GM18870 (cell line): ENCODE measurements at regions not wholly inside any gene's neighbourhood (a gene's known extent, or its start where the extent isn't known, plus 50 kb on each side); places are given as distances from the start of the nearest gene placed in this dataset.
A peak's percentile ranks its signal among the peaks of the same experiment; 100 is the strongest.

Experiments used
- ATAC-seq: cut with Tn5 transposase; IDR thresholded peaks from one replicate; pipeline ENCODE4 v1.9.1; 2021; ENCODE audit warnings: moderate library complexity; ENCODE audit not compliant: unreplicated experiment

DNA sequence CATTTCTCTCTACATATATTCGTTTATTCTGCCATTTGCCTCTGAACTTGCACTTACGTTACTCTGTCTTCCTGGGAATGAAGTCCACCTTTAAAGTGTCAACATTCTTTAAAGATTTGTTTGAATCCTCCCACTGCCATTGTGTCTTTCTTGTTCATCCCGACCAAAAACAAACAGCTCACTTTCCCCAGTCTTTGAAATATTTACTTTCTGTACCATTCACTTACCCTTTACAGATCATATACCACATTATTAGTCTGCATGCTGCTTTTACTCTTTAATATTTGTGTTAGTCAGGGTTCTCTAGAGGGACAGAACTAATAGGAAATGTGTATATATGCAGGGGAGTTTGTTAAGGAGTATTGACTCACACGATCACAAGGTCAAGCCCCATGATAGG, 176.6 kb upstream of the STARD13 start:
- ATAC-seq: no peak

DNA sequence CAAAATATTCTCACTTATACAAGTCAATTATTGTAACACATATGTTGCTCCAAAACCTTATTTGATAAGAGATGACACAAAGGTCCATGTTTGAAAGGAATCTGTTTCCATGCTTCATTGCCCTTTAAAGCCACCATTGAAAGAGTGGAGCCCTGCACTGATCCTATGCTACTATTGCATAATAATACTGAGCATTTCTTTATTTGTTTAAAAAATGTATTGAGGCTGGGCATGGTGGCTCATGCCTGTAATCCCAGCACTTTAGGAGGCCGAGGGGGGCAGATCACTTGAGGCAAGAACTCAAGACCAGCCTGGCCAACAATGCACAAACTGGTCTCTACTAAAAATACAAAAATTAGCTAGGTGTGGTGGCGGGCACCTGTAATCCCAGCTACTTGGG, 178.8 kb upstream of the STARD13 start:
- no peak for ATAC-seq

DNA sequence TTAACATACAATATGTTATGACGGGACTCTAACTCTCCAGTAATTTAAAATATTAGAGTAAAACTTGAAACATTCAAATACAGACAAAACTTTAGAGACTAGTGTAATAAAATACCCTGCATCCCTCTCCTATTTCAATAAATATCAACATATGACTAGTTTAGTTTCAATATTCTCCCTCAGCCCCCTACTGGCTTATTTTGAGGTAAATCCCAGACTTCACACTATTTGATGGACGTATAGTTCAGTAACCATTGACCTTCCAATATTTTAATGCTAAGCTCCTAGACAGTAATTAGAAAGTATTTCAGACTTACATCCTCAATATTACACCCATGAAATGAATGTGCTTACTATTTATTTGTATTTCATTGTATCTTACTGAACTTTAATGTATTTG, 180.7 kb upstream of the STARD13 start:
- ATAC-seq: no peak

DNA sequence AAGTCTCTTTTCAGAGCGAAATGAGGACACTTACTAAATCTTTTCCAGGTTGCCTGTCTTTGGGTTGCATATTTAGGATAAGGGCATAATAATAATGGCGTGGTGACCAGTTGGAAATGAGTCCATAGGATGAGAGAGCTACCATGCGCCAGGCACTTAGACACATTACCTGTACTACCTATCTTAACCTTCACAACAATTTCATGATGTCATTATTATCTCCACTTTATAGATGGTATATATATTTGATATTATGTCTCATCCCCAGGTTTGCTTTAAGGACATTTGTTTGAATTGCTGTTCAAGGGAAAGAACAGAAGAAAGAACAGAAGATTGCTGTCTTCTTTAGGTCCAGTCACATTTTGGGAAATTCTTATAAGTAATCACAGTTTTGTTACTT, 182.0 kb upstream of the STARD13 start:
- ATAC-seq: no peak

DNA sequence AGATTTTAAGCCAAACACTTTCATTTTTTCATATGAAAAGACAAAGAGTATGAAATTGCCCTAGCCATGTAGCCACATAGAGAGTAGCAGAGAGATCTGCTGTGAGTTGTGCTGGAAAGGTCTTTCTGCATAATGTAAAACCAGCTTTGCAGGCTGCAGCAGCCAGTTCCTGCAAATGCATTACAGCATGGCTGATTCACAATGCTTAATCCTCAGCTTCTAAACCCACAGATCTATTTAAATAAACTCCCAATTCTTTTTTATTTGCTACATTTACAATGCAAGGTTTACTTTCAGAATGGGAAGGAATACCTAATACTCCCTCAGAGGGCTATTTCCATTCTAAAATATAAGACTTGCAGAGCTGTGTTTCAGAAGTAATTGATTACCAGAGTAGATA, 185.6 kb upstream of the STARD13 start:
- no peak for ATAC-seq

DNA sequence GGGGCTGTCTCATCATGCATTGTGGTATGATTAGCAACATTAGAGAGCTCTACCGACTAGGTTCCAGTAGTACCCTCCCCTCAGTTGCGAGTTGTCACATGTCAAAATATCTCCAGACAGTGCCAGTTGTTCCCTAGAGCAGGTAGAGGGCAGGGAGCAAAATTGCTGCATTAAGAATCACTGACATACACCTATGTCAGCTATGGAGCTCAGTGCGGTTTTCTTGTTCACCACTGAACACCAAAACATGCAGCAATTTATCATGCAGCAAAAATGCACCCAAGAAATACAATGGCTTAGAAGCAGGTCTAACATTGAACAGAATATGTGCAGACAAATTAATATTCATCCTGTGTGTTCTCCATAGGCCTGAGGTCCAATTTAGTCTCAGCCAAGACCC, 186.9 kb upstream of the STARD13 start:
- ATAC-seq: no peak

DNA sequence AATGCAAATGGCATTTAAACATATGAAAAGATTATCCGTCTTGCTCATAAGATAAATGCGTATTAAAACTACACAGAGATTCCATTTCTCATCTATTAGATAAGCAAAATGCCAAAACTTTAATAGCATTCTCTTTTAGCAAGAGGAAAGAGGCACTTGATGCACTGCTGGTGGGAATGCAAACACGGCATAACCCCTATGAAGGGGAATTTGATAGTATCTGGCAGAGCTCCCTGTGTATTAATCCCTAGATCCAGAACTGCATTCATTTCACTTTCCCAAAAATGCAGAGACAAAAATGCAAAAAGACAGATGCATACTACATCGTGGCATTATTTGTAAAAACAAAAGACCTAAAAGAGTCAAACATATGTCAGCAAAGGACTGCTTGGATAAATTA, 193.6 kb upstream of the STARD13 start:
- ATAC-seq: no peak

DNA sequence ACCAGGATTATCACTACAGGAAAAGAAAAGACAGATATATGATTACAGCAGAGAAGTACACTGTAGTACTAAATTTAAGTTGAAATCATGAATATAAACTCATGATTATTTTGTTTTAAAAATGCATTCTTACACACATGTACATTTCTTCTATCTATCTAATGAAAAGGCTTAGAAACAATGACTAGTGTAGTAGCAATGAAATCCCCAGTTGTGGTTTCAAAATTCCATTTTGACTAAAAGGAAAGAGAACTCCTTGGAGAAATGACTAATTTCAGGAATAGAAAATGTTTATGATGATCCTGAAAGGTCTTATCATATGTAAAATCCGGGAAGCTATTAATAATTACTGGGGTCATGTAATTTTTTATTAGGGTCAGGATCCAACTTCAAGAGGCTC, 195.0 kb upstream of the STARD13 start:
- no peak for ATAC-seq

DNA sequence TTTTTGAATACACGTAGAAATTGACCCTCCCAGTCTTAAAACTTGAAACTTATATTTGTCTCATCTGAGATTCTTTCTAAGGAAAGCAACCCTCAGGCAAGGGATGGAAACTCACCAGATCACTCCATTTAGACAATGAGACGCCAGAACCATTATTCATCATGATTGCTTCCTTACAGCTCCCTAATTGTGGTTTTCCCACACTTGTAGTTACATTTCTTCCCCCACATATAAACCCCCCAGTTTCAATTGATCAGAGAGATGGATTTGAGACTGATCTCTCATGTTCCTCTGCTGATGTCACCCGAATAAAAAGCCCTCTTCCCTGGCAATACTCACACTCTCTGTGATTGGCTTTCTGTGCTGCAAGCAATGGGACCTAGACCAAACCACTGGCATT, 197.9 kb upstream of the STARD13 start:
- ATAC-seq: no peak

DNA sequence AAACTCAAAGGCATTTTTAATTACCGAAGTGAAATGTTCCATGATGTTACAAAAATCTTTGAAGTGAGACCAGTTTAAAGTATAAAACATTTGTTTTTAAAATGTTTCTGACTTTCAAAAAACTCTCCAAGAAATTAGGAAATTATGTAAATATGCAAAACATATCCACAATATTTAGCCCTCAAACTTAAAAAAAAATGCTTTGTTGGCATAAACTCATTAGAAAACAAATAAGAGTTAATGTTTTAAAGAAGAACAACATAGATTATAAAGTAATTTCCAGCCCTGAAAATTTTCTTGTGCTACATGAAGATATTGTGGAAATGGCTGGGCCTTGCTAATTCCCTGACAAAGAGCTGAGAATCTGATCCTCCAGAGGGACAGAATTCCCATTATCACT, 199.7 kb upstream of the STARD13 start:
- ATAC-seq: no peak

DNA sequence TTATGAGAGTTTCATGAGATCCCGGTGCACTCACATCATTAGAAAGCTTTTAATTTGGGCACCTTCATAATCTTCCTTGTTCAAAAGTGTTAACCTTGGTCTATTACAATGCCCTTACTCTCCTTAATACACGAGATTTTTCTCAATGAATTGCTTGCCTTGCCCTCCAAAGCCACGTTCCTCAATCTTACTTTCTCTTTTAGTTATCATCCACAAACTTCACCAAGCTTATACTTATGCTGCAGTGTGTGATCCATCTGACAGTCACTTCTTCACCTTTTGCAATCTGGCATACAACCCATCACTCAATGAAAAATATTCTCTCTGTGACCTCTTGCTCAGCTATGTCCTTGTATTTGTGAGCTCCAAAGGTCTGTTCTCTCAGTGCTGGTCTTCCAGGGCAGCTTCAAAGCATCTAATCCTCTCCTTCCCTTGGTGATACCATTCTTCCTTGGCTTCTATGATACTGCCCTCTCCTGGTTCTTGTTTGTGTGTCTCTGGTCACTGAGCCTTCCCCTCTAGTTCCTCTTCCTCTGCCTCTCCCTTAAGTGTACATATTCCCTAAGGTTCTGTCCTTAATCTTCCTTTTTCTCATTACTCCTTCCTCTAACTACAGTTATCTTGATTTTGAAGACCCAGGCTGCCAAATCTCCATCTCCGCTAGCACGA, 202.2 kb upstream of the STARD13 start:
- peak; percentile 73 for ATAC-seq

DNA sequence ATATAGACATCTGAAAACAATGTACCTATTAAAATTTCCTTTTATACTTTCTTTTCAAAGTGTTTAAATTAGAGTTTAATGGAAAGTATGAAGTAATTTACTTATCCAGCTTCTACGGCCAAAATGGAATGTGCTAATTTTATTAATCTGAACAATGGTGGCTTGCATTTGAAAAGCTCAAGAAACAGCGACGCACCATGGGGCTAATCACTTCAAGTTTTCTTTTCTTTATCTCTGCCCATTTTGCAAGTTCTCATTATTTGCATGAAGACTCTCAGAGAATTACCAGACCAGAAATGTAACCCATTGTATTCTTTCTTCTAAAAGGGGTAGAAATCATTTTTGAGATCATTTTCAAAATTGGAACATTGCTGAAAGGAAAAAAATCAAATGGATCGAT, 204.0 kb upstream of the STARD13 start:
- ATAC-seq: no peak

DNA sequence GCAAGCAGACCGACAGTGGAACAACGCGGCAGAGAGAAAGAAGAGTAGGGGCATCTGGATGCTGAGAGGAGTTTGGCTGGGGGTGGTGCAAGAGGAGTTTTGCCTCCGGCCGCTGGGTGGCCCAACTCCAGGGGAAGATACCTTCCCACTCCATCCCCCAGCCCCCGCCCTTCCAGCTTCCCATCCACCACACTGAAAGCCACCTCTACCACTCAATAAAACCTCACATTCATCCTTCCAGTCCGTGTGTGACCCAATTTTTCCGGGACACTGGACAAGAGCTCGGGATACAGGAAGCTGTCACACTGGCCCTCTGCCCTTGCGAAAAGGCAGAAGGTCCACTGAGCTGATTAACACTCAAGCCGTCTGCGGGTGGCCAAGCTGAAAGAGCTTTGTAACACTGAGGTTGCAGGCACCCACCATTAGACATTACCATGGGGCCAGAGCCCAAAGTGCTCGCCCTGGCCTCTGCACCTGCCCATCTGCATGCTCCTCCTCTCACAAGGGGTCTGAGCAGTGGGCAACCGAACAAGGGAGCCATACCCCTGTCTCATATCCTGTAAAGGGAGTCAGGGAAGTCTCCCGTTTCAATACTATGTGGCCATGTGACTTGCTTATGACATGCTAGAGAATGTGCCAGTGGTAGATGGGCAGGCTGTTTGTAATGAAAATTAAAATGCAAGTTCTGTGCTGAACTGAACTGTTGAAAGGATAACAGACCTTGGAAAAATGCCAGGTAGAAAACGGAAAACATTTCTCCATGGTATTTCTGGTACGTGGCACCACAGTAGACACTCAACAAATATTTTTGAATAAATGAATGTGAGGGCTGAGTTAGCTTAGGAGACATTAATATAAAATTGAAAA, 205.1 kb upstream of the STARD13 start:
- no peak for ATAC-seq

DNA sequence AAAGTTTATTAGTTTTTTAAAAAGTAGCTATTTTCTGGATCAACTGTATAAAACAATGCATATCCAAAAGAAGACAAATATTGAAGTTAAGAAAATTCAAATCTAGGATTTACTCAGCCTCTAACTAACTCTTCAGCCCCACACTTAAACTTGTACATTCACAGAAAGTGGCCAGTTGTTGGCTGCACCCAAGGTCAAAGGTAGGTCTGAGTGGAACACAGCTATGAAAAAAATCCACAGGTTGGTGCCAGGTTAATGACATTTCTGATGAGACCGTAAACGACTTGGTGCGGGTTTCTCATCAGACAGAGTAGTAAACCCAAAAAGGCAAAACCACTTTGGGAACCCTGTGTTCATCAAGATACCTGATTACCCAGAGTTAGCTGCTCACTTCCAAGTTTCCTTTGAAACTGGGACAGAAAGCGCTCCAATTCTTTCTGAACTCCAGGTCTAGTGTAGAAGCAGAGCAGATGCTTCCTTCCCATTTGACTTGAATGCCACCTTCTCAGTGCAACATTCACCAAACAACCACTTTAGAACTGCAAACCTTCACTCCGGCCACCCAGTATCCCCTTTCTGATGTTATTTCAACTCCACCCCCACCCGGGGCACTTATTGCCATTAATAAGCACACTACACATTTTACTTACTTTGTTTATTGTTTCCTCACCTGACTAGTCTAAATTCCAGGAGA, 208.3 kb upstream of the STARD13 start:
- ATAC-seq: no peak

DNA sequence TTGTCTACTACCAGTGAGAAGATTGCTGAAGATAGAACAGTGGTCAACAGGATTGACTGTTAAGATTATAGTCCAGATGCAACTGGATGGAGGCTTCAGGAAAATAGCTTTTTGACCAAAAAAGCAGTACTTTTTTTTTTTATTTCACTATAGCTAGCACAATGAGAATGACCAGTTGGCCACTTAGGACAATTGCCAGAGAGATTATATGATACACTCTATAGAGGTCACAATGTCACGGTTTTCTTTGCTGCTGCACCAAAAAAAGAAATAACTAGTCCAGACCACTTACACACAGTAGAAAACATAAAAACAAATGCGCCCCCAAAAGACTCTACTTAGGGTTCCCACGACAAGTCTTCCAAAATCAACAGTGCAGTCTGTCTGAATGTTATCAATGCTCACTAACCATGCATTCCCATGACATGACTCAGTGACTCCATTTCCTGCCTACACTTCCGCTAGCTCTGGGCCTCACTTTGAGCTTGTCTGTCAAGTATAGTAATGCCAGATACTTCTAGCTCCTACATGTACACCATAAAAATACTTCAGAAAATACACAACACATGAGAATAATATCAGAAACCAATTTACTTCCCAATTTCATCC, 209.1 kb upstream of the STARD13 start:
- no peak for ATAC-seq

DNA sequence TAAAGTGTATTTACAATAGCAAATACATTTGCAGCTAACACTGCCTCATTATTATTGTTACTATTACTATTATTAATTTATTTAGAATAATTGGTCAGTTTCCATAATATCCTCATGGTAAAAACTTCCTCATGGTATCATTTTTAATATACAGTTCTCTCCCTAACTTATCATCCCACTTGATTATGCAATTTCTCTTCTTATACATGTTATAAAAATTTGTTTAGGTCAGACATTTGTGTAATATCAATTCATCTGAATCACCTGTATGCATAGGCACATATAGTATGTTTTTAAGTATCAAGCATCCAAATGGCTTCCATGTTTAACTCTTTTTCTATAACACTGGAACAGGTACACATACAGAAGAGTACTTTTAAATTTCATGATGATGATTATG, 210.8 kb upstream of the STARD13 start:
- no peak for ATAC-seq

DNA sequence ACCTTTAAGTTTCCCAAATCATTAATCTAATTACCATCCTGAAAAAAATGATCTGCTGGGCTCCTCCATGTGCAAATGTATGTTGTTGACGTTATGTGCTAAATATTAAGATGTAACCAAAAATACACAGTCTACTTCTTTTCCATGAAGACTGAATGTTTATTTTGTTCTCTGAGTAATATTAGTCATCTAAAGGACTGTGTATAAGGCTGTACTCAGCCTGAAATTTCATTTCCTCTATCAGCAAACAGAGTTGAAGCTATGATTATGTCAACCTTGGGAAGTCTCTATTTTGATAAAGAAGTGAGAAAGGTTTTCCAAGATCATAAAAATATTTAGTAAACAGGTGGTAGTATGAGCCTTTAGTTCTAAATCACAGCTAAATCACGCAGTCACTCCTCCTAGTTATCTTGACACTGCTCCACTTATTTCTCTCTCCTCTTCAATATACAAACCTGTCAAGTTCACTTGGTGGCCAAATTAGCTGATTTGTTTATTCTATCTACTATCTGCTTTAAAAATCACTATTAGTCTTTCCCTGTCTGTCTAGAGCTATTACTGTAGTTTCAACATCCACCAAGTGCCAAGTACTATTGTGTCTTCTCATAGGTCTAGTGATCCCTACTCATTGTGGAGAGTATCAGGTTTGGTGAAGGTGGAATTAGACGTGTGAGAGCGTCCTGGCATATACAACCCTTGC, 211.7 kb upstream of the STARD13 start:
- ATAC-seq: no peak

DNA sequence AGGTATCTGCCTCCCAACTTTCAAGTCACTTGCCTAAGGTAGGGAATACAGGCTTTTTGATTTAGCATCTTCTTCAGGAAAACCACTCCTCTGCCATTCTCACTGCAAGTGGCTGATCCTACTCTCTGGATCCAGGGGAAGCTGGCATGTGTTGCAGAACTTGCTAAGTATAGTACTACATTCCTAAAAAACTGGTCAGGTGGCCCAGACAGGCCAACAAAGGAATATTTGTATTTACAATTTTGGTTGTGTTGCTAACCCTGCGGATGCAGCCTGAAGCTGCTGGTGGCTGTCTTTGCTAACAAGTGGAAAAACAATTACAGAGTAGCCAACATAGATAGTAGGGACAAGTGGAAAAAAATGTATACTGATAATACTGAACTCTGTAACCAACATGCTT, 222.5 kb upstream of the STARD13 start:
- no peak for ATAC-seq

DNA sequence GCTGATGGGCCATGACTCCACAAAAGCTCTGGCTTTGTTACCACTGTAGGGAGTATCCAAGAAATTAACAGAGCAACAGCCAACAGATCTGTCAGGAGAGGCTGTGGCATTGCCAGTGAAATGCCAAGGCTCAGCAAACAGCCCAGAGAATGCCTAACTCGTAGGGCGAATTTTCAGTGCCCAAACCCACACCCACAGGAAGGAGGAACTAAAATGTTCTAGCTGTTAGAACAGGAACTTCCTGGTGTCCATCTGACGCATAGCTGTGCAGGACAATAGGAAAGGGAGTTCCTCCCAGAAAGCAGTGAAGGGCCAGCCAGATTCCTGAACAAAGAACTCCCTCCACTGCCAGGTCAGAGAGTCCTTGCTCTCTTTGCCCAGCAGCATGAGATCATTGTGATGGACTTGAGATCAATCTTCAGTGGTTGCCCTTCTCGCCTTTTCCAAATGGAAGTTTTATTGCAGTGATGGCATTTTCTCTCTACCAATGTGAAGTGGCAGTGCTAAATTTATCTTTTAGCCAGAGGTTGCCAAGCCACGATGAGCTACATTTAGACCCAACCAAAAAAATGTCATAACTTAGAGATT, 224.2 kb upstream of the STARD13 start:
- no peak for ATAC-seq

DNA sequence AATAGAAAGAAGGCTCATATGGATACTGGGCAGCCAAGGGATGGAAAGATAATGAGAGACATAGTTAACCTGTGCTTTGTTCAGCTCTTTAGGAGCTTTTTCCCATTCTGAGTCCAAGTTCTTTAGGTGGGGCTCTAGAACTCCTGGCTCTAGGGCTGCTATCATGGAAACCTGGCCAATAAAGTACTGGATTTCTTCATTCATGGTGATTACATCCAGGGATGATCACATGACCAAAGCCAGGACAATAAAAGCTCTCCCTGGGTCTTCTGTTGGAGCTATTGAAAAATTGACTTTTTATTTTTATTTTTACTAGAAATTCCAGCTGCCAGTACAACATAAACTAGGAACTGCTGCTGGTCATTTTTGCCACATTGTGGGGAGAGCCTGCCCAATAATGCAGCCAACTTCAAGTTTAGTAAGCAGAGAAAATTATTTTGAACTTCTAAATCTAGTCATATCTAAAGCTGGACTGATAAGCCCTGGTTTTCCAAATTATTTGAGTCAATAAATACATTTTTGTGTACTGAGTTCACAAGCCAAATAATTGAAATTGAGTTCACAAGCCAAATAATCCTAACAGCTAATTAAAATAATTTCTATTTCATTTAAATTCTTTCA, 224.9 kb upstream of the STARD13 start:
- no peak for ATAC-seq
